ENCODE measurements at regions not wholly inside any gene's neighbourhood (a gene's known extent, or its start where the extent isn't known, plus 50 kb on each side); places are given as distances from the start of the nearest gene placed in this dataset.

- Histone ChIP-seq H3K4me1 (no peaks in the 10 kb centered on the region), H3K27me3 (no peaks in the 10 kb centered on the region), H3K27ac (no peak overlapping the region), H3K9me3 (no peaks in the 10 kb centered on the region), H3K36me3 (no peaks in the 10 kb centered on the region), H3K4me3 (no peak overlapping the region)
- intact Hi-C loops (cut with DNase I), result no loop called here
- TF ChIP-seq POLR2A (IDR thresholded peaks at IDR 0.05) (no peak), CTCF (IDR thresholded peaks at IDR 0.05) (no peak)
- 64% methylated on average over 3 of the region's 3 CpGs for WGBS (ENCODE audit: insufficient coverage, low coverage, low lambda C conversion rate, missing lambda C conversion rate)
- ATAC-seq, result no peak
- DNase-seq, result no peak
These were observed 304.5 kb downstream of the GALC start for GRCh38 chr14:87688524-87688923.

GRCh38 chr14:87687420-87687819 is 305.6 kb downstream of the GALC start:
- intact Hi-C loops (cut with DNase I), result no loop called here
- Histone ChIP-seq H3K27me3 (no peaks in the 10 kb centered on the region), H3K9me3 (no peaks in the 10 kb centered on the region), H3K27ac (no peak overlapping the region), H3K36me3 (no peaks in the 10 kb centered on the region), H3K4me1 (no peaks in the 10 kb centered on the region), H3K4me3 (no peak overlapping the region)
- ATAC-seq (no peak), DNase-seq (no peak)
- TF ChIP-seq CTCF (IDR thresholded peaks at IDR 0.05) (no peak), POLR2A (IDR thresholded peaks at IDR 0.05) (no peak)
- WGBS (ENCODE audit: insufficient coverage, low coverage, low lambda C conversion rate, missing lambda C conversion rate), result 47% methylated on average over 7 of the region's 7 CpGs

- Histone ChIP-seq H3K36me3 (no peaks in the 10 kb centered on the region), H3K4me1 (no peaks in the 10 kb centered on the region), H3K4me3 (no peak overlapping the region), H3K27me3 (no peaks in the 10 kb centered on the region), H3K27ac (no peak overlapping the region), H3K9me3 (no peaks in the 10 kb centered on the region)
- no peak for ATAC-seq
- 63% methylated on average over 1 of the region's 1 CpG for WGBS (ENCODE audit: insufficient coverage, low coverage, low lambda C conversion rate, missing lambda C conversion rate)
- no peak for DNase-seq
- intact Hi-C loops (cut with DNase I), result no loop called here
- no peak for TF ChIP-seq POLR2A (IDR thresholded peaks at IDR 0.05)
These were observed 306.2 kb downstream of the GALC start for GRCh38 chr14:87686746-87687145.

GRCh38 chr14:87679866-87680265 is 313.1 kb downstream of the GALC start:
- TF ChIP-seq POLR2A (IDR thresholded peaks at IDR 0.05), result no peak
- TF ChIP-seq CTCF (IDR thresholded peaks at IDR 0.05), result no peak
- intact Hi-C loops (cut with DNase I), result no loop called here

GRCh38 chr14:87678624-87679023 is 314.4 kb downstream of the GALC start:
- Histone ChIP-seq H3K36me3 (no peaks in the 10 kb centered on the region), H3K27me3 (peaks cover 0 to 5% of the 10 kb centered on the region in 2 donors), H3K27ac (no peak overlapping the region), H3K9me3 (no peaks in the 10 kb centered on the region), H3K4me1 (no peaks in the 10 kb centered on the region), H3K4me3 (no peak overlapping the region)
- WGBS (ENCODE audit: insufficient coverage, low coverage, low lambda C conversion rate, missing lambda C conversion rate), result 26% methylated on average over 4 of the region's 4 CpGs
- intact Hi-C loops (cut with DNase I), result no loop called here
- ATAC-seq (no peak), DNase-seq (no peak)
- no peak for TF ChIP-seq CTCF (IDR thresholded peaks at IDR 0.05)
- TF ChIP-seq POLR2A (IDR thresholded peaks at IDR 0.05), result no peak

More at GRCh38 chr14:87679866-87680265, 313.1 kb downstream of the GALC start:
- Histone ChIP-seq H3K9me3 (no peaks in the 10 kb centered on the region), H3K27me3 (peaks cover 0 to 5% of the 10 kb centered on the region in 2 donors), H3K4me1 (no peaks in the 10 kb centered on the region), H3K36me3 (no peaks in the 10 kb centered on the region), H3K4me3 (no peak overlapping the region), H3K27ac (no peak overlapping the region)
- ATAC-seq (no peak), DNase-seq (no peak)
- 53% methylated on average over 3 of the region's 3 CpGs for WGBS (ENCODE audit: insufficient coverage, low coverage, low lambda C conversion rate, missing lambda C conversion rate)

All from right lobe of liver (tissue), 6 donors.